Endothelial cell (in vitro differentiated cells): ENCODE measurements at regions not wholly inside any gene's neighbourhood (a gene's known extent, or its start where the extent isn't known, plus 50 kb on each side); places are given as distances from the start of the nearest gene placed in this dataset.

Experiments
- DNase-seq: peaks from one replicate; pipeline ENCODE4 v3.0.0; 2021; ENCODE audit warnings: low spot score
- H3K27ac Mint-ChIP-seq: one replicate; pipeline ENCODE4 v1.8.0; 2021; ENCODE audit warnings: mixed read lengths, inconsistent platforms; ENCODE audit not compliant: unreplicated experiment
- H3K27me3 Mint-ChIP-seq: one replicate; pipeline ENCODE4 v1.8.0; 2021; ENCODE audit warnings: mild to moderate bottlenecking, moderate library complexity, mixed read lengths, inconsistent platforms; ENCODE audit not compliant: unreplicated experiment
- H3K36me3 Mint-ChIP-seq: one replicate; pipeline ENCODE4 v1.8.0; 2021; ENCODE audit warnings: mild to moderate bottlenecking, low read depth, mixed read lengths, inconsistent platforms; ENCODE audit not compliant: unreplicated experiment
- H3K4me1 Mint-ChIP-seq: one replicate; pipeline ENCODE4 v1.8.0; 2021; ENCODE audit warnings: mild to moderate bottlenecking, mixed read lengths, inconsistent platforms; ENCODE audit not compliant: unreplicated experiment
- H3K4me3 Mint-ChIP-seq: one replicate; pipeline ENCODE4 v1.8.0; 2021; ENCODE audit warnings: mild to moderate bottlenecking, mixed read lengths, inconsistent platforms; ENCODE audit not compliant: unreplicated experiment
- H3K9me3 Mint-ChIP-seq: one replicate; pipeline ENCODE4 v1.8.0; 2021; ENCODE audit warnings: mixed read lengths, inconsistent platforms; ENCODE audit not compliant: unreplicated experiment
- TF ChIP-seq, protein P1 (sequence below): fragments of 200-600 bp; sonication (generic); IDR thresholded peaks from one replicate; pipeline ENCODE4 v1.5.0; 2021; ENCODE audit warnings: antibody characterized with exemption; ENCODE audit not compliant: unreplicated experiment

DNA sequence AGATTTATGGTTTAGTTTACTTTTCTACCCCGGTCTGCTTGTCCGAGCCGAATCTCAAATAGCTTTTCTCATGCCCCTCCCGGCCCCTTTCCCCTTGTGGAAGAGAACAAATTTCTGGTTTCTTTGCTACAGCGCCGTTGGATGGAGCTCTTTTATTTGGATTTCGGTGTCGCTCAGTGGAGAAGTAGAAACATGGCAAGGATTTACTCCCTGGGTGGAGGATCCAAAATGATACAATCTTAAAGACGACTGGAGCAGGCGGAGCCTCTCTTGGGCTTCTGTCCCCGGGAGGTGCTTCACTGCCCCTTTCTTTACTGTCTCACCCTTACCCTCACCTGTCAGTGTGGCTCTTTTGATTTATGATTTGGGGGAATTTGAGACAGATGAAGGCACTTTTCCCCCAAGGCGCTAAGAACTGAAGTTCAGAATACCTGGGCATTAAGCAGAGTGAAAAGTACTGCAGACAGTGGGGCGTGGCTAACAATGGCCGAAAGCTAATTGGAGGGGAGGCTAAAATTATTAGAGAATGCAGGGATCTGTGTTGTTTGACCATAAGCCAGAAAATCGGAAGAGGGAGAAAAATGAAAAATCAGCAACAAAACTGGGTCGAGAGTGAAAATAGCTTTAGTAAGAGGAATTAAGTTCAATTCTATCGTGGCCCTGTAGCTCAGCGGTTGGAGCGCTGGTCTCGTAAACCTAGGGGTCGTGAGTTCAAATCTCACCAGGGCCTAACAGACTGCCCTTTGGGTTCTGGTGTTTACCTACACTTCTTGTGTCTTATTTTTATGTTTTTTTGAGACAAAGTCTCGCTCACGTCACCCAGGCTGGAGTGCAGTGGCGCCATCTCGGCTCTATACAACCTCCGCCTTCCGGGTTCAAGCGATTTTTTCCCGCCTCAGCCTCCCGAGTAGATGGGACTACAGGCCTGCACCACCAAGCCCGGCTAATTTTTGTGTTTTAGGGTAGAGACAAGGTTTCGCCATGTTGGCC is 145.1 kb upstream of the ZNF184 start:
- peak; percentile 40 for DNase-seq
- H3K36me3 Mint-ChIP-seq = no peaks in the 10 kb centered on the region
- no peaks in the 10 kb centered on the region for H3K9me3 Mint-ChIP-seq
- TF ChIP-seq, protein P1, sequence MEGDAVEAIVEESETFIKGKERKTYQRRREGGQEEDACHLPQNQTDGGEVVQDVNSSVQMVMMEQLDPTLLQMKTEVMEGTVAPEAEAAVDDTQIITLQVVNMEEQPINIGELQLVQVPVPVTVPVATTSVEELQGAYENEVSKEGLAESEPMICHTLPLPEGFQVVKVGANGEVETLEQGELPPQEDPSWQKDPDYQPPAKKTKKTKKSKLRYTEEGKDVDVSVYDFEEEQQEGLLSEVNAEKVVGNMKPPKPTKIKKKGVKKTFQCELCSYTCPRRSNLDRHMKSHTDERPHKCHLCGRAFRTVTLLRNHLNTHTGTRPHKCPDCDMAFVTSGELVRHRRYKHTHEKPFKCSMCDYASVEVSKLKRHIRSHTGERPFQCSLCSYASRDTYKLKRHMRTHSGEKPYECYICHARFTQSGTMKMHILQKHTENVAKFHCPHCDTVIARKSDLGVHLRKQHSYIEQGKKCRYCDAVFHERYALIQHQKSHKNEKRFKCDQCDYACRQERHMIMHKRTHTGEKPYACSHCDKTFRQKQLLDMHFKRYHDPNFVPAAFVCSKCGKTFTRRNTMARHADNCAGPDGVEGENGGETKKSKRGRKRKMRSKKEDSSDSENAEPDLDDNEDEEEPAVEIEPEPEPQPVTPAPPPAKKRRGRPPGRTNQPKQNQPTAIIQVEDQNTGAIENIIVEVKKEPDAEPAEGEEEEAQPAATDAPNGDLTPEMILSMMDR = no peak
- peaks cover 5% of the 10 kb centered on the region for H3K27me3 Mint-ChIP-seq
- peaks cover 17% of the 10 kb centered on the region for H3K4me1 Mint-ChIP-seq
- peak overlapping the region; percentile 93 for H3K4me3 Mint-ChIP-seq
- H3K27ac Mint-ChIP-seq = peak overlapping the region; percentile 74

GRCh38 chr6:27617046-27617687 is 144.3 kb upstream of the ZNF184 start:
- Mint-ChIP-seq H3K27ac (peak overlapping the region; percentile 72), H3K9me3 (no peaks in the 10 kb centered on the region), H3K27me3 (peaks cover 3% of the 10 kb centered on the region), H3K4me3 (peak overlapping the region; percentile 93), H3K36me3 (no peaks in the 10 kb centered on the region), H3K4me1 (peaks cover 17% of the 10 kb centered on the region)
- DNase-seq = no peak
- TF ChIP-seq, protein P1 = no peak

DNA sequence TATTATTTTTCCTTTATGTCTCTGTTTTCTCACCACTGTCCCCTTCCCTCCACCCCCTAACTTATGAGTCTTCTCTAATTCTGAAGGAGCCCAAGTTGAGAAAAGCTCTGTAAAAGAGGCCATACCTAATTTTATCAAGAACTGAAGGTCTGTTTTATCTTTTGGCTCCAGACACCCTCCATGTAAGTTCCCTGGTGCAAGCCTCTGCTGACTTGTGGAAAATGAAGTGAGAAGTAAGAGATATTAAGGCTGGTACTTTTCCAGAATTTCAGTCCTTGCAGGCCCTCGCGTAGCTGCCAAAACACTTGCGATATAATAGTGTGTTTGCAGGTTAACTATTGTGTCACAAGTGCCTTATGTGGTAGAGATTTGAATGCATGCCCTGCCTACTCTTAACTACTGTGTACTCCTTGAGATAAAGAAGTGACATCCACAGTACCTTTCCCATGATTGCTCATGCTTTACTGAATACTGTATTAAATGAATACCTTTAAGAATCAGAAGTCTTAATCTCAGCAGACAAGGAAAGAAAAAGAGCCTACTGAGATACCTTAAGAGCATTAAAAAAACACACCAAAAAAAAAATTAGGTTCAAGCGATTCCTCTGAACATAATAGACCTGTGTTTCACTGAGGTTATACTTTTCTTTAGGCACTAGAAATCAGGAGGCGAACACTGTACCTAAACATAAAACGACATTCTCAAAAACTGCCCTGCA is 143.6 kb upstream of the ZNF184 start:
- peaks cover 3% of the 10 kb centered on the region for H3K27me3 Mint-ChIP-seq
- H3K4me3 Mint-ChIP-seq = peak overlapping the region; percentile 18
- peaks cover 17% of the 10 kb centered on the region for H3K4me1 Mint-ChIP-seq
- DNase-seq = no peak
- no peaks in the 10 kb centered on the region for H3K9me3 Mint-ChIP-seq
- H3K27ac Mint-ChIP-seq = no peak overlapping the region
- TF ChIP-seq, protein P1 = no peak
- no peaks in the 10 kb centered on the region for H3K36me3 Mint-ChIP-seq

GRCh38 chr6:27611451-27611850 is 138.5 kb upstream of the ZNF184 start:
- H3K27me3 Mint-ChIP-seq = peaks cover 3% of the 10 kb centered on the region
- no peaks in the 10 kb centered on the region for H3K36me3 Mint-ChIP-seq
- TF ChIP-seq, protein P1 = no peak
- DNase-seq = no peak
- H3K9me3 Mint-ChIP-seq = no peaks in the 10 kb centered on the region
- no peak overlapping the region for H3K4me3 Mint-ChIP-seq
- H3K4me1 Mint-ChIP-seq = peaks cover under 1% of the 10 kb centered on the region
- no peak overlapping the region for H3K27ac Mint-ChIP-seq
